ENCODE measurements at regions not wholly inside any gene's neighbourhood (a gene's known extent, or its start where the extent isn't known, plus 50 kb on each side); places are given as distances from the start of the nearest gene placed in this dataset.
"Not testable (repeated sequence)": the region's sequence is repeated elsewhere in the genome, so short reads cannot be mapped to it uniquely, and the experiment has no call there.

GRCh38 chr15:87537295-87537694 is 719.2 kb downstream of the NTRK3 start:
- no peak for DNase-seq (ENCODE audit: extremely low read depth, low read depth)
- TF ChIP-seq CTCF (IDR thresholded peaks at IDR 0.05; ENCODE audit: low read depth, low read length, missing control alignments): no peak
- no peak overlapping the region for H3K4me3 ChIP-seq (replicated peaks; ENCODE audit: low read depth, low read length)

GRCh38 chr15:87533637-87534036 is 722.9 kb downstream of the NTRK3 start:
- not testable (repeated sequence) for H3K4me3 ChIP-seq (replicated peaks; ENCODE audit: low read depth, low read length); DNase-seq (ENCODE audit: extremely low read depth, low read depth)

GRCh38 chr15:87528873-87529272 is 727.7 kb downstream of the NTRK3 start:
- DNase-seq (ENCODE audit: extremely low read depth, low read depth): peak; percentile 55
- no peak for TF ChIP-seq CTCF (IDR thresholded peaks at IDR 0.05; ENCODE audit: low read depth, low read length, missing control alignments)
- no peak overlapping the region for H3K4me3 ChIP-seq (replicated peaks; ENCODE audit: low read depth, low read length)

GRCh38 chr15:87527875-87528274 is 728.7 kb downstream of the NTRK3 start:
- H3K4me3 ChIP-seq (replicated peaks; ENCODE audit: low read depth, low read length): no peak overlapping the region
- DNase-seq (ENCODE audit: extremely low read depth, low read depth): no peak
- no peak for TF ChIP-seq CTCF (IDR thresholded peaks at IDR 0.05; ENCODE audit: low read depth, low read length, missing control alignments)

- TF ChIP-seq CTCF (IDR thresholded peaks at IDR 0.05; ENCODE audit: low read depth, low read length, missing control alignments): no peak
- no peak overlapping the region for H3K4me3 ChIP-seq (replicated peaks; ENCODE audit: low read depth, low read length)
- DNase-seq (ENCODE audit: extremely low read depth, low read depth): no peak
Measured at GRCh38 chr15:87527416-87527815, 729.1 kb downstream of the NTRK3 start.

- no peak for TF ChIP-seq CTCF (IDR thresholded peaks at IDR 0.05; ENCODE audit: low read depth, low read length, missing control alignments)
- no peak for DNase-seq (ENCODE audit: extremely low read depth, low read depth)
- no peak overlapping the region for H3K4me3 ChIP-seq (replicated peaks; ENCODE audit: low read depth, low read length)
Measured at GRCh38 chr15:87523516-87523915, 733.0 kb downstream of the NTRK3 start.

GRCh38 chr15:87522997-87523396 is 733.5 kb downstream of the NTRK3 start:
- no peak for TF ChIP-seq CTCF (IDR thresholded peaks at IDR 0.05; ENCODE audit: low read depth, low read length, missing control alignments)
- no peak for DNase-seq (ENCODE audit: extremely low read depth, low read depth)
- H3K4me3 ChIP-seq (replicated peaks; ENCODE audit: low read depth, low read length): no peak overlapping the region
